Naive thymus-derived CD8-positive, alpha-beta T cell (primary cell): ENCODE measurements at regions not wholly inside any gene's neighbourhood (a gene's known extent, or its start where the extent isn't known, plus 50 kb on each side); places are given as distances from the start of the nearest gene placed in this dataset.

Source experiments
- ATAC-seq, 2 donors: fragments of 150-1000 bp; cut with Tn5 transposase in 1 of 2; sonication (Bioruptor Pico), chemical (Tn5 transposase) in 1 of 2; 1 replicate in 1 of 2; 2 replicates in 1 of 2; pipeline ENCODE4 v1.10.0; 2021; ENCODE audit warnings: mild to moderate bottlenecking in 2 of 2, moderate library complexity in 2 of 2
- POLR2A ChIA-PET: fragments of 350-600 bp; sonication (Branson Sonifier 250); formaldehyde crosslinking; loops from one replicate; lab custom pipeline; 2021; ENCODE audit warnings: antibody characterized with exemption; lab: Charles Lee
- DNase-seq, 10 donors: peaks; one replicate each; pipeline versions ENCODE4 v3.0.0 to v3.0.0-alpha.2; 2020 to 2022
- H3K27ac Mint-ChIP-seq, 10 donors: one replicate each; pipeline ENCODE4 v1.8.0; 2020 to 2022; ENCODE audit warnings: mild to moderate bottlenecking in 10 of 10, mixed read lengths in 10 of 10, moderate library complexity in 4 of 10, inconsistent platforms in 1 of 10
- H3K27me3 Mint-ChIP-seq, 5 donors: one replicate each; pipeline ENCODE4 v1.8.0; 2021 to 2022; ENCODE audit warnings: mixed read lengths in 5 of 5
- H3K36me3 Mint-ChIP-seq, 3 donors: one replicate each; pipeline ENCODE4 v1.8.0; 2020 to 2022; ENCODE audit warnings: mixed read lengths in 3 of 3, mild to moderate bottlenecking in 2 of 3, inconsistent platforms in 1 of 3
- H3K4me1 Mint-ChIP-seq, 4 donors: one replicate each; pipeline ENCODE4 v1.8.0; 2021 to 2022; ENCODE audit warnings: mixed read lengths in 4 of 4
- H3K4me3 Mint-ChIP-seq, 10 donors: one replicate each; pipeline ENCODE4 v1.8.0; 2020 to 2022; ENCODE audit warnings: mild to moderate bottlenecking in 10 of 10, mixed read lengths in 10 of 10, moderate library complexity in 6 of 10, inconsistent platforms in 1 of 10
- H3K9me3 Mint-ChIP-seq, 9 donors: one replicate each; pipeline ENCODE4 v1.8.0; 2020 to 2022; ENCODE audit warnings: mixed read lengths in 9 of 9, mild to moderate bottlenecking in 3 of 9, inconsistent platforms in 1 of 9, moderate library complexity in 1 of 9

- Mint-ChIP-seq H3K4me3 (no peak overlapping the region), H3K27me3 (peaks cover 11 to 30% (median 14%) of the 10 kb centered on the region in 5 donors), H3K36me3 (no peaks in the 10 kb centered on the region), H3K27ac (peak overlapping the region in 1 of 10 donors; percentile 79), H3K4me1 (no peaks in the 10 kb centered on the region), H3K9me3 (no peaks in the 10 kb centered on the region)
- POLR2A ChIA-PET, result no interaction called here
- no peak for DNase-seq
- ATAC-seq, result no peak
These were observed 302.4 kb downstream of the THBS2 start for GRCh38 chr6:168951217-168951616.

- Mint-ChIP-seq H3K27me3 (peaks cover 11 to 28% (median 13%) of the 10 kb centered on the region in 5 donors), H3K4me1 (no peaks in the 10 kb centered on the region), H3K9me3 (no peaks in the 10 kb centered on the region), H3K36me3 (no peaks in the 10 kb centered on the region), H3K27ac (peak overlapping the region in 1 of 10 donors; percentile 79), H3K4me3 (no peak overlapping the region)
- ATAC-seq (no peak), DNase-seq (no peak)
- POLR2A ChIA-PET, result no interaction called here
These were observed 302.8 kb downstream of the THBS2 start for GRCh38 chr6:168950858-168951214.

- no peak overlapping the region for H3K27ac Mint-ChIP-seq
These were observed 303.4 kb downstream of the THBS2 start for GRCh38 chr6:168949981-168950857.

GRCh38 chr6:168948990-168949531, 304.6 kb downstream of the THBS2 start:
- POLR2A ChIA-PET, result no interaction called here
- DNase-seq (no peak), ATAC-seq (no peak)
- H3K27ac Mint-ChIP-seq, result no peak overlapping the region
- H3K4me1 Mint-ChIP-seq, result no peaks in the 10 kb centered on the region
- H3K4me3 Mint-ChIP-seq, result no peak overlapping the region
- H3K27me3 Mint-ChIP-seq, result peaks cover 10 to 20% (median 11%) of the 10 kb centered on the region in 5 donors
- no peaks in the 10 kb centered on the region for H3K9me3 Mint-ChIP-seq
- no peaks in the 10 kb centered on the region for H3K36me3 Mint-ChIP-seq

More at GRCh38 chr6:168949981-168950857, 303.4 kb downstream of the THBS2 start:
- Mint-ChIP-seq H3K4me3 (no peak overlapping the region), H3K4me1 (no peaks in the 10 kb centered on the region), H3K36me3 (no peaks in the 10 kb centered on the region), H3K27me3 (peaks cover 10 to 25% (median 13%) of the 10 kb centered on the region in 5 donors), H3K9me3 (no peaks in the 10 kb centered on the region)
- no peak for ATAC-seq
- POLR2A ChIA-PET, result no interaction called here
- no peak for DNase-seq

GRCh38 chr6:168948002-168948401, 305.6 kb downstream of the THBS2 start:
- no peak overlapping the region for H3K27ac Mint-ChIP-seq
- POLR2A ChIA-PET, result no interaction called here
- no peaks in the 10 kb centered on the region for H3K36me3 Mint-ChIP-seq
- no peak for ATAC-seq
- H3K4me3 Mint-ChIP-seq, result no peak overlapping the region
- peaks cover 6 to 18% (median 11%) of the 10 kb centered on the region in 5 donors for H3K27me3 Mint-ChIP-seq
- peaks cover 0 to under 1% (median 0%) of the 10 kb centered on the region in 4 donors for H3K4me1 Mint-ChIP-seq
- H3K9me3 Mint-ChIP-seq, result no peaks in the 10 kb centered on the region
- no peak for DNase-seq

- POLR2A ChIA-PET, result no interaction called here
- ATAC-seq, result no peak
- Mint-ChIP-seq H3K27me3 (peaks cover 8 to 37% (median 23%) of the 10 kb centered on the region in 5 donors), H3K4me1 (peaks cover 0 to 2% (median 0%) of the 10 kb centered on the region in 4 donors), H3K36me3 (no peaks in the 10 kb centered on the region), H3K27ac (no peak overlapping the region), H3K4me3 (no peak overlapping the region), H3K9me3 (no peaks in the 10 kb centered on the region)
- no peak for DNase-seq
These were observed 310.3 kb downstream of the THBS2 start for GRCh38 chr6:168943231-168943905.

GRCh38 chr6:168942646-168943045, 311.0 kb downstream of the THBS2 start:
- DNase-seq, result no peak
- Mint-ChIP-seq H3K4me3 (no peak overlapping the region), H3K9me3 (no peaks in the 10 kb centered on the region), H3K27me3 (peaks cover 4 to 31% (median 19%) of the 10 kb centered on the region in 5 donors), H3K4me1 (peaks cover 0 to 2% (median 0%) of the 10 kb centered on the region in 4 donors), H3K27ac (no peak overlapping the region), H3K36me3 (no peaks in the 10 kb centered on the region)
- POLR2A ChIA-PET, result no interaction called here
- no peak for ATAC-seq

- Mint-ChIP-seq H3K4me1 (peaks cover 0 to 2% (median 0%) of the 10 kb centered on the region in 4 donors), H3K27me3 (peaks cover 8 to 42% (median 19%) of the 10 kb centered on the region in 5 donors), H3K36me3 (no peaks in the 10 kb centered on the region), H3K9me3 (no peaks in the 10 kb centered on the region), H3K4me3 (no peak overlapping the region), H3K27ac (no peak overlapping the region)
- POLR2A ChIA-PET, result no interaction called here
- no peak for DNase-seq
- ATAC-seq, result no peak
These were observed 312.6 kb downstream of the THBS2 start for GRCh38 chr6:168941036-168941435.

- ATAC-seq, result no peak
- Mint-ChIP-seq H3K4me3 (no peak overlapping the region), H3K27ac (no peak overlapping the region), H3K36me3 (no peaks in the 10 kb centered on the region), H3K27me3 (peaks cover 11 to 54% (median 22%) of the 10 kb centered on the region in 5 donors), H3K9me3 (no peaks in the 10 kb centered on the region), H3K4me1 (peaks cover 0 to 2% (median 0%) of the 10 kb centered on the region in 4 donors)
- POLR2A ChIA-PET, result no interaction called here
- no peak for DNase-seq
These were observed 313.9 kb downstream of the THBS2 start for GRCh38 chr6:168939796-168940195.

GRCh38 chr6:168939041-168939440, 314.6 kb downstream of the THBS2 start:
- Mint-ChIP-seq H3K4me3 (no peak overlapping the region), H3K27me3 (peaks cover 15 to 62% (median 26%) of the 10 kb centered on the region in 5 donors), H3K4me1 (peaks cover 0 to 4% (median 0%) of the 10 kb centered on the region in 4 donors), H3K36me3 (no peaks in the 10 kb centered on the region), H3K9me3 (no peaks in the 10 kb centered on the region), H3K27ac (no peak overlapping the region)
- POLR2A ChIA-PET, result no interaction called here
- ATAC-seq, result no peak
- no peak for DNase-seq

GRCh38 chr6:168938546-168938945, 315.1 kb downstream of the THBS2 start:
- Mint-ChIP-seq H3K27me3 (peaks cover 15 to 67% (median 26%) of the 10 kb centered on the region in 5 donors), H3K4me1 (peaks cover 0 to 4% (median 0%) of the 10 kb centered on the region in 4 donors), H3K27ac (no peak overlapping the region), H3K9me3 (no peaks in the 10 kb centered on the region), H3K4me3 (no peak overlapping the region), H3K36me3 (no peaks in the 10 kb centered on the region)
- POLR2A ChIA-PET, result no interaction called here
- ATAC-seq, result no peak
- no peak for DNase-seq

- no peak overlapping the region for H3K27ac Mint-ChIP-seq
- H3K9me3 Mint-ChIP-seq, result no peaks in the 10 kb centered on the region
- H3K27me3 Mint-ChIP-seq, result peaks cover 12 to 59% (median 22%) of the 10 kb centered on the region in 5 donors
- H3K4me3 Mint-ChIP-seq, result no peak overlapping the region
- peaks cover 0 to 1% (median 0%) of the 10 kb centered on the region in 4 donors for H3K4me1 Mint-ChIP-seq
- POLR2A ChIA-PET, result no interaction called here
- ATAC-seq, result no peak
- no peak for DNase-seq
- no peaks in the 10 kb centered on the region for H3K36me3 Mint-ChIP-seq
These were observed 316.6 kb downstream of the THBS2 start for GRCh38 chr6:168937054-168937453.

GRCh38 chr6:168935628-168936010, 318.0 kb downstream of the THBS2 start:
- POLR2A ChIA-PET, result no interaction called here
- H3K27ac Mint-ChIP-seq, result no peak overlapping the region
- DNase-seq, result no peak
- peaks cover 11 to 56% (median 20%) of the 10 kb centered on the region in 5 donors for H3K27me3 Mint-ChIP-seq
- no peaks in the 10 kb centered on the region for H3K36me3 Mint-ChIP-seq
- H3K4me3 Mint-ChIP-seq, result no peak overlapping the region
- H3K4me1 Mint-ChIP-seq, result peaks cover 0 to 1% (median 0%) of the 10 kb centered on the region in 4 donors
- ATAC-seq, result no peak
- H3K9me3 Mint-ChIP-seq, result no peaks in the 10 kb centered on the region
